ENCODE measurements at regions not wholly inside any gene's neighbourhood (a gene's known extent, or its start where the extent isn't known, plus 50 kb on each side); places are given as distances from the start of the nearest gene placed in this dataset.

DNA sequence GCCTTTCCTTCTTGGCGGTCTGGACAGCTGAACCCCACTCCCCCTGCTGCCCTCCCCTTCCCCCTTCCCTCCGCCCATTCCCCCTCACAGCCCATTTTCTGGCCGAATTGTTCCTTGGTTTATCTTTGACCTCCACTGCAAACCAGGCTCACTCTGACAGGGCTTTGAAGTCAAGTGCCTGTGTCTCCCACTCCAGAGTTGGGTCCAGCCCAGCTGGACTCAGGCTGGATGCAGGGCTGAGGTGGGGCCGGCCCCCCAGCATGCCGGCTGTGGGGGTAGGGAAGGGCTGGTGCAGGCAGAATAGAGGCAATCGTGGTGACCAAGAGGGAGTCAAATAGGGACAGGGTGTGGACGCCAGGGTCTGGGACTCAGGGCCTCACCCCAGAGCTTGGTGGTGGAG, 57.0 kb upstream of the MRPS22 start:
- TF ChIP-seq POLR2A (IDR thresholded peaks at IDR 0.05; ENCODE audit: low read depth, low read length) (no peak), POLR2AphosphoS5 (IDR thresholded peaks at IDR 0.05; ENCODE audit: low read depth, low read length) (no peak)

All from GM12892 (cell line).